Activated T-helper 17 cell treated with anti-CD3 and anti-CD28 coated beads, Interleukin-2, amount 50 U/mL, for 72 hours (primary cell): ENCODE measurements at regions not wholly inside any gene's neighbourhood (a gene's known extent, or its start where the extent isn't known, plus 50 kb on each side); places are given as distances from the start of the nearest gene placed in this dataset.
A peak's percentile ranks its signal among the peaks of the same experiment; 100 is the strongest.
"Not testable (repeated sequence)": the region's sequence is repeated elsewhere in the genome, so short reads cannot be mapped to it uniquely, and the experiment has no call there.

Source experiments
- ATAC-seq: fragments of 150-1000 bp; cut with Tn5 transposase; replicated peaks from 2 replicates; pipeline ENCODE4 v1.10.0; 2021; ENCODE audit warnings: mild to moderate bottlenecking, moderate library complexity
- H3K27ac Mint-ChIP-seq: one replicate; pipeline ENCODE4 v1.8.0; 2022; ENCODE audit warnings: mixed read lengths
- H3K27me3 Mint-ChIP-seq: one replicate; pipeline ENCODE4 v1.8.0; 2022; ENCODE audit warnings: mixed read lengths
- H3K36me3 Mint-ChIP-seq: one replicate; pipeline ENCODE4 v1.8.0; 2022; ENCODE audit warnings: low read depth, mild to moderate bottlenecking, mixed read lengths
- H3K4me1 Mint-ChIP-seq: one replicate; pipeline ENCODE4 v1.8.0; 2022; ENCODE audit warnings: mixed read lengths
- H3K4me3 Mint-ChIP-seq: one replicate; pipeline ENCODE4 v1.8.0; 2022; ENCODE audit warnings: mild to moderate bottlenecking, mixed read lengths
- H3K9me3 Mint-ChIP-seq: one replicate; pipeline ENCODE4 v1.8.0; 2022; ENCODE audit warnings: mixed read lengths

- no peak for ATAC-seq
Measured at GRCh38 chr5:174522480-174523260, 201.7 kb upstream of the MSX2 start.

DNA sequence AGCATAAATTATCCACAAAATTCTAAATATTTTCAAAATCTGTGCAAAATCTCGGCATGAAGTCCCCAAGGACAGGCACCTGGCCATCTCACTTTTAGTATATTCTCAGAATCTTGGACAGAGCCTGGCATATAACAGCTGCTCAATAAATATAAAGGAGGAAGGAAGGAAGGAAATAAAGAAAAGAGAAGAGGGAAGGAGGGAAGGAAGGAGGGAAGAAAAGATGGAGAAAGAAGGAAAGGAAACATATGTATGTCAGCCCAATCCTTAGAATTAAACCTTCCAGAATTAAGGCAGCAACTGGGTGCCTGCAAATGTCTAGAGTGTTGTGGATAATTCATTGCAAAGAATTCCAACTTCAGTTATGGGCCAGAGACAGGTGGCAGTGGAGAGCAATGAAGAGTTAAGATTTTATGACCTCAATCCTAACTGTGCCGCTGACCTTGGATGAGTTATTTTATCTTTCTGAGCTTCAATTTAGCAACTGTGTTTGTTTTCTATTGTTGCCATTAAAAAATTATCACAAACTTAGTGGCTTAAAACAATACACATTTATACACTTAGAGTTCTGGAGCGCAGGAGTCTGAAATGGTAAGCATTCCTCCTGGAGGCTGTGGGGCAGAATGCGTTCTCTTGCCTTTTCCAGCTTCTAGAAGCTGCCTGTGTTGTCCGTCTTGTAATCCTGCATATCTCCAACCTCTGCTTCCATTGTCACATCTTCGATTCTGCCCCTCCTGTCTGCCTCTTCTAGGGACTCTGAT is 200.9 kb upstream of the MSX2 start:
- Mint-ChIP-seq H3K9me3 (peaks cover 4% of the 10 kb centered on the region), H3K36me3 (no peaks in the 10 kb centered on the region), H3K4me1 (no peaks in the 10 kb centered on the region), H3K27ac (no peak overlapping the region), H3K4me3 (no peak overlapping the region), H3K27me3 (peaks cover 17% of the 10 kb centered on the region)
- ATAC-seq = no peak

More at GRCh38 chr5:174522480-174523260, 201.7 kb upstream of the MSX2 start:
- H3K27me3 Mint-ChIP-seq = peaks cover 17% of the 10 kb centered on the region
- H3K4me3 Mint-ChIP-seq = no peak overlapping the region
- peaks cover 4% of the 10 kb centered on the region for H3K9me3 Mint-ChIP-seq
- no peaks in the 10 kb centered on the region for H3K36me3 Mint-ChIP-seq
- H3K4me1 Mint-ChIP-seq = no peaks in the 10 kb centered on the region
- no peak overlapping the region for H3K27ac Mint-ChIP-seq

GRCh38 chr5:174524351-174524750 is 200.0 kb upstream of the MSX2 start:
- peaks cover 4% of the 10 kb centered on the region for H3K9me3 Mint-ChIP-seq

GRCh38 chr5:174526177-174526576 is 198.2 kb upstream of the MSX2 start:
- no peaks in the 10 kb centered on the region for H3K4me1 Mint-ChIP-seq
- H3K27me3 Mint-ChIP-seq = peaks cover 19% of the 10 kb centered on the region
- peaks cover 4% of the 10 kb centered on the region for H3K9me3 Mint-ChIP-seq
- H3K27ac Mint-ChIP-seq = no peak overlapping the region
- H3K4me3 Mint-ChIP-seq = no peak overlapping the region
- no peak for ATAC-seq
- no peaks in the 10 kb centered on the region for H3K36me3 Mint-ChIP-seq

More at GRCh38 chr5:174524351-174524750, 200.0 kb upstream of the MSX2 start:
- Mint-ChIP-seq H3K4me1 (no peaks in the 10 kb centered on the region), H3K27ac (no peak overlapping the region), H3K27me3 (peaks cover 19% of the 10 kb centered on the region), H3K4me3 (no peak overlapping the region), H3K36me3 (no peaks in the 10 kb centered on the region)
- no peak for ATAC-seq

DNA sequence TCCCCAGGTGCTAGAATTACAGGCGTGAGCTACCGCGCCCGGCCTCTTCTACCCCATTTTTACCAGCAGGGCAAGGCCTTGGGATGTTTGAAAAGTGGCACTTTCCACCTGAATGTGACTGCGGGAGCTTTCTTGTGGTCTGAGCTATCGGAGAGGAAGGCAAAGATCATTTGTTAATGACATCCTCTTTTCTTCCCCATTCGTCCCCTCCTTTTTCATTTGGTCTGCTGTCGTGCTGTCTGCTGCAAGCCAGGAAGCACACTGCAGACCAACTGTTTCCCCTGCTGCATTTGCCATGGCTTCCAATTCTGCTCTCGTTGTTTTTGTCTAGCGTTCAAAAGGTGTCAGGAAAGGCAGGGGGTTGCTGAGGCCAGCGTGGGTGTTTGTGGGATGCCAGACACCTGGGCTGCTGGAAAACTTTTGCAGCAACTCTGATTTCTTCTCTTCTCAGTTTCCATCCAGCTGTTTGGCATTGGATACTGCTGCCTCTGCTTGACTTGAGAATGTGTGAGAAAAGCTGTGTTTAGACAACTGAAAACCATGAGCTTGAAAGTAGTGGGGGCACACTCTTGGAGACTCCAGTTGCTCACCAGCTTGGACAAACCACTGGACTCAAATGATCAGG is 196.4 kb upstream of the MSX2 start:
- H3K4me3 Mint-ChIP-seq = no peak overlapping the region
- no peak for ATAC-seq
- H3K4me1 Mint-ChIP-seq = no peaks in the 10 kb centered on the region
- no peaks in the 10 kb centered on the region for H3K36me3 Mint-ChIP-seq
- peaks cover 4% of the 10 kb centered on the region for H3K9me3 Mint-ChIP-seq
- H3K27me3 Mint-ChIP-seq = peaks cover 11% of the 10 kb centered on the region
- no peak overlapping the region for H3K27ac Mint-ChIP-seq

DNA sequence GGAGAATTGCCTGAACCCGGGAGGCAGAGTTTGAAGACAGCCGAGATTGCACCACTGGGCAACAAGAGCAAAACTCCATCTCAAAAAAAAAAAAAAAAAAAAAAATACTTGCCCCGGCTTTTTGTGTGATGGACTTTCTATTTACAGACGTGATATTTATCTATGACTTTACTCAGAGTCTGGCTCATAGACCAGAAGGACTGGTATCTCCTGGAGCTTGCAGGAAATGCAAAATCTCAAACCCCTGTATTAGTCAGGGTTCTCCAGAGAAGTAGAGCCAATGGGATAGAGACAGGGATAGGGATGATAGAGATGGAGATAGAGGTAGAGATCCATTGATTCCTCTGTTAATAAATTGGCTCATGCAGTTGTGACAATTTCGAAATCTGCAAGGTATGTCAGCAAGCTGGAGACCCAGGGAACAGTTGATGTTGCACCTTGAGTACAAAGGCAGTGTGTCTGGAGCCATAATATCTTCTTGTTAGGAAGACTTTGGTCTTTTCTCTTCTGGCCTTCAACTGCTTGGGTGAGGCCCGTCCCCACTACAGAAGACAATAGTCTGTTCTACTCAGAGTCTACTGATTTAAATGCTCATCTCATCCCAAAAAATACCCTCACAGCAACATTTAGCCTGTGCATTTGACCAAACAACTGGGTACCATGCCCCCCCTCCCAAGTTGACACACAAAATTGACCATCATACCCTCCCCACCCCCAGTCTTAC is 195.4 kb upstream of the MSX2 start:
- no peak overlapping the region for H3K4me3 Mint-ChIP-seq
- no peaks in the 10 kb centered on the region for H3K36me3 Mint-ChIP-seq
- no peak overlapping the region for H3K27ac Mint-ChIP-seq

DNA sequence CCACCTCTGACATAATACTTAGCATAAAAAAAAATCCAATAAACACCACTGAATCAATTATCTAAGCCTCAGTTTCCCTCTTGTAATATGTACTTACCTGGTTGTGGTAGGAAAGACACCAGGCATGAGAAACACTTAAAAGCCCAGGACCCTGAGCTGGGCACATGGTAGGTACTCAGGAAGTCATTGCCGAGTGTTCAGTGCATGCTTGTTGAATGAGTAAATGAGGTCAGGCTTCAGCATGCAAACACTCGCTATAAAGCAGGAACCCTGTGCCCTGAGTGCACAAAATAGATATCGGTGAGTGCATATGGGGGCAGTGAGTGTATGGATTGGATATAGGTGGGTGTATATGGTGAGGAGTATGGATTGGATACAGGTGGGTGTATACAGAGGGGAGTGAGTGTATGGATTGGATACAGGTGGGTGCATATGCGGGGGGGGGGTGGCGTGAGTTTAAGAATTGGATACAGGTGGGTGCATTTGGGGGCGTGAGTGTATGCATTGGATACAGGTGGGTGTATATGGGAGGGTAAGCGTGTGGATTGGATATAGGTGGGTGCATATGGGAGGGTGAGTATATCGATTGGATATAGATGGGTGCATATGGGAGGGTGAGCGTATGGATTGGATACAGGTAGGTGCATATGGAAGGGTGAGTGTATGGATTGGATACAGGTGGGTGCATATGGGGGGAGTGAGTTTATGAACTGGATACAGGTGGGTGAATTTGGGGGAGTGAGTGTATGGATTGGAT is 194.3 kb upstream of the MSX2 start:
- no peaks in the 10 kb centered on the region for H3K36me3 Mint-ChIP-seq
- peaks cover 6% of the 10 kb centered on the region for H3K27me3 Mint-ChIP-seq
- no peak for ATAC-seq
- no peaks in the 10 kb centered on the region for H3K4me1 Mint-ChIP-seq
- H3K9me3 Mint-ChIP-seq = peaks cover 3% of the 10 kb centered on the region
- H3K4me3 Mint-ChIP-seq = no peak overlapping the region
- no peak overlapping the region for H3K27ac Mint-ChIP-seq

More for the DNA sequence above, 195.4 kb upstream of the MSX2 start:
- H3K4me1 Mint-ChIP-seq = no peaks in the 10 kb centered on the region
- peaks cover 7% of the 10 kb centered on the region for H3K27me3 Mint-ChIP-seq
- H3K9me3 Mint-ChIP-seq = peaks cover 4% of the 10 kb centered on the region
- ATAC-seq = no peak

DNA sequence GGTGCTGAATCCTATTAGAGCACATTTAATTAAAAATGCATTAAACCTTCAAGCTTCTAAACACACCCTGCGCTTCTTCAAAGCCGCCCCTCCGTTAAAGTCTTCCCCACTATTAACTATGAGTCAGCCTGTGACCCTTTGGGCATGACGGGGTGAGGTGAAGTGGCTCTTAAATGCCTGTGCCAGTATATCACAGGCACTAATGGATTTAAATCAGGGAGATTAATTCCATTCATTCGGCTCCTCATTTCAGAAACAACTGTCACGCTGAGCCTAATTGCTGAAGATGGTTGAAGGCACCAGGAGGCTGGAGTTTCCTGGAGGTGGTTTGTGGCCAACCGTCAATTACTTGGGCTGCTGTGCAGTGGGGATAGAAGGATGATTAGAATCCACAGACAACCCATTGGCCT is 192.6 kb upstream of the MSX2 start:
- H3K27me3 Mint-ChIP-seq = peaks cover 2% of the 10 kb centered on the region
- no peaks in the 10 kb centered on the region for H3K36me3 Mint-ChIP-seq
- H3K9me3 Mint-ChIP-seq = no peaks in the 10 kb centered on the region
- H3K4me3 Mint-ChIP-seq = no peak overlapping the region
- no peaks in the 10 kb centered on the region for H3K4me1 Mint-ChIP-seq
- no peak overlapping the region for H3K27ac Mint-ChIP-seq
- ATAC-seq = no peak

- Mint-ChIP-seq H3K9me3 (no peaks in the 10 kb centered on the region), H3K4me3 (no peak overlapping the region), H3K4me1 (no peaks in the 10 kb centered on the region), H3K36me3 (no peaks in the 10 kb centered on the region), H3K27ac (no peak overlapping the region), H3K27me3 (peaks cover 2% of the 10 kb centered on the region)
- ATAC-seq = peak; percentile 80
Measured at GRCh38 chr5:174532455-174533453, 191.6 kb upstream of the MSX2 start.

DNA sequence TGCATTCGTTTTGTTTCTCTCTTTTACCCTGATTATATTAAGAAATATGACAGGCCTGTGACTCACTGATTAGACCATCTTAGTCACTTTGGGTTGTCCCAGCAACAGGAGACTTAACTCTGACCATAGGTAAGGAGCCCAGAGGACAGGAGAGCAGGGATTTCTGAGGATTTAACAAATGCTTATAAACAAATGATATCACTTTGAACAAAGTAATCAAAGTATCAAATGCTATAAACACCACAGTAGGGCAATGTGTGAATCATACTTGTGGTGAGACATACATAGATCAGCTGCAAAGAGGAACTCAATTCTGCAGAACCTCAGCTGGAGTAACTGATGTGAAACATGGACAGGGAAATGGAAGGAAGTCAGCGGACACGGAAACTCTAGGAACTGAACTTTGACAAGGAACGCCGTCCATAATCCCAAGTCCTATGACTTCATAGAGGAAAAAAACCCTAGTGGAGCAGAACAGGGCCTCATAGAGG is 190.6 kb upstream of the MSX2 start:
- no peak overlapping the region for H3K27ac Mint-ChIP-seq
- no peaks in the 10 kb centered on the region for H3K4me1 Mint-ChIP-seq
- H3K9me3 Mint-ChIP-seq = peaks cover 6% of the 10 kb centered on the region
- H3K36me3 Mint-ChIP-seq = no peaks in the 10 kb centered on the region
- ATAC-seq = peak; percentile 62
- H3K4me3 Mint-ChIP-seq = no peak overlapping the region
- H3K27me3 Mint-ChIP-seq = peaks cover 2% of the 10 kb centered on the region

DNA sequence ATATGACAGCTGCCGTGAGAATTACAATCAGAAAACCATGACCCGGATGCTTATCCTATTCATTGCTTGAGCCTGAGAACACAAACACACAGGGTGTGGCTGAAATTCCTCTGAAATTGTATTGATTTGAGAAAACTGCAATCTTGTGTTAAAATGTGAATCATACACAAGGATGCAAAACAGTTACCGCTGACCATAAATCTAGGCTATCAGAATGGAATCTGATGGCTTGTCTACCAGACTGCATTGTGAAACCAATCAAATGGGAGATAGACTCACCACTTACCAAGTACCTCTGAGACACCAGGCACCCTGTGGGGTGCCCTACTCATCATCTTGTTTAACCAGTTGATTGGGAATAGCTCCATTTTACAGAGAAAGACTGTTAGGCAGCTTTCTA is 188.7 kb upstream of the MSX2 start:
- Mint-ChIP-seq H3K4me3 (no peak overlapping the region), H3K27me3 (no peaks in the 10 kb centered on the region), H3K9me3 (peaks cover 6% of the 10 kb centered on the region), H3K27ac (no peak overlapping the region), H3K4me1 (no peaks in the 10 kb centered on the region), H3K36me3 (no peaks in the 10 kb centered on the region)
- no peak for ATAC-seq

DNA sequence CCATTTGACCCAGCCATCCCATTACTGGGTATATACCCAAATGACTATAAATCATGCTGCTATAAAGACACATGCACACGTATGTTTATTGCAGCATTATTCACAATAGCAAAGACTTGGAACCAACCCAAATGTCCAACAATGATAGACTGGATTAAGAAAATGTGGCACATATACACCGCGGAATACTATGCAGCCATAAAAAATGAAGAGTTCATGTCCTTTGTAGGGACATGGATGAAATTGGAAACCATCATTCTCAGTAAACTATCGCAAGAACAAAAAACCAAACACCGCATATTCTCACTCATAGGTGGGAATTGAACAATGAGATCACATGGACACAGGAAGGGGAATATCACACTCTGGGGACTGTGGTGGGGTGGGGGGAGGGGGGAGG is 184.6 kb upstream of the MSX2 start:
- not testable (repeated sequence) for H3K9me3 Mint-ChIP-seq, ATAC-seq

GRCh38 chr5:174542037-174542436 is 182.3 kb upstream of the MSX2 start:
- ATAC-seq = no peak
- Mint-ChIP-seq H3K4me3 (no peak overlapping the region), H3K4me1 (no peaks in the 10 kb centered on the region), H3K9me3 (peaks cover 6% of the 10 kb centered on the region), H3K27me3 (no peaks in the 10 kb centered on the region), H3K27ac (no peak overlapping the region), H3K36me3 (no peaks in the 10 kb centered on the region)

More for the DNA sequence above, 184.6 kb upstream of the MSX2 start:
- not testable (repeated sequence) for H3K27me3 Mint-ChIP-seq, H3K27ac Mint-ChIP-seq, H3K4me3 Mint-ChIP-seq, H3K4me1 Mint-ChIP-seq, H3K36me3 Mint-ChIP-seq
